Tibial nerve (tissue), 3 donors: ENCODE measurements at regions not wholly inside any gene's neighbourhood (a gene's known extent, or its start where the extent isn't known, plus 50 kb on each side); places are given as distances from the start of the nearest gene placed in this dataset.

Source experiments
- CTCF ChIP-seq, 5 experiments: fragments of 200-600 bp in 3 of 5; fragments of 450-650 bp in 2 of 5; sonication (generic) in 3 of 5; IDR thresholded peaks; one replicate each; pipeline ENCODE4 v1.5.1; 2016 to 2019; ENCODE audit warnings: antibody characterized with exemption in 5 of 5, mild to moderate bottlenecking in 3 of 5, moderate library complexity in 2 of 5
- POLR2A ChIP-seq, 2 donors: fragments of 450-650 bp; IDR thresholded peaks; one replicate each; pipeline ENCODE4 v1.6.1; 2017; ENCODE audit warnings: antibody characterized with exemption in 2 of 2, mild to moderate bottlenecking in 2 of 2, moderate library complexity in 2 of 2

DNA sequence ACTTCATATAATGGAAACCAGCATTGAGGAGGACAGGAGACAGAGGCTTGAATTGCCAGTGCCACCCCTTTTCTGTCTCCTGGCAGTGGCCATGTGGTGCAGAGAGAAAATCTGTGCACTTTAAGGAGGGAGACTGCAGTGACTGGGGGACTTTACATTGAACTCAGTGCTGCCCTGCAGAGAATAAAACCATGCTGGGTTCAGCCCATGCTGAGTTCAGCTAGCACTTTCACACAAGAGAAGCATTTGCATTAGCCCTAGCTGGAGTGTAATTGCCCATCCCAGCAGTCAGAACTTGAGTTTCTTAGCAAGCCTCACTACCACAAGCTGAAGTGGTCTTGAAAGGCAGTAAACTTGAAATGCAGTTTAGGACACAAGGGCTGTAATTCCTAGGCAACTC is 677.5 kb downstream of the ZPLD1 start:
- TF ChIP-seq CTCF (IDR thresholded peaks at IDR 0.05) (no peak), POLR2A (IDR thresholded peaks at IDR 0.05) (no peak)
